ENCODE measurements at regions not wholly inside any gene's neighbourhood (a gene's known extent, or its start where the extent isn't known, plus 50 kb on each side); places are given as distances from the start of the nearest gene placed in this dataset.
"Not testable (repeated sequence)": the region's sequence is repeated elsewhere in the genome, so short reads cannot be mapped to it uniquely, and the experiment has no call there.

DNA sequence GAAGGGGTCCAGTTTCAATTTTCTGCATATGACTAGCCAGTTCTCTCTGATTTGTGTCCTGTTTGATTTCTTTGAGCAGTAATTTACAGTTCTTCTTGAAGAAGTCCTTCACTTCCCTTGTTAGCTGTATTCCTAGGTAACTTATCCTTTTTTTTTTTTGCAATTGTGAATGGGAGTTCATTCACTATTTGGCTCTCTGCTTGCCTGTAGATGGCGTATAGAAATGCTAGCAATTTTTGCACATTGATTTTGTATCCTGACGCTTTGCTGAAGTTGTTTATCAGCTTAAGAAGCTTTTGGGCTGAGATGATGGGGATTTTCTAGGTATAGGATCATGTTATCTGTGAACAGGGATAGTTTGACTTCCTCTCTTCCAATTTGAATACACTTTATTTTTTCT is 77.6 kb upstream of the NID2 start:
- Mint-ChIP-seq H3K27ac (no peak overlapping the region), H3K9me3 (peaks cover 6% of the 10 kb centered on the region), H3K27me3 (ENCODE audit: insufficient read depth) (peaks cover 7% of the 10 kb centered on the region), H3K36me3 (ENCODE audit: low read depth) (no peaks in the 10 kb centered on the region), H3K4me3 (no peak overlapping the region), H3K4me1 (no peaks in the 10 kb centered on the region)
- H3K4me3 ChIP-seq (ENCODE audit: low read length): no peak overlapping the region
- H3K36me3 ChIP-seq (ENCODE audit: control insufficient read depth, insufficient read depth, low read length): no peaks in the 10 kb centered on the region
- H3K27ac ChIP-seq (ENCODE audit: low read depth, low read length): no peak overlapping the region
- H3K9me3 ChIP-seq (ENCODE audit: control insufficient read depth, low read length): no peaks in the 10 kb centered on the region
- TF ChIP-seq, protein P1, sequence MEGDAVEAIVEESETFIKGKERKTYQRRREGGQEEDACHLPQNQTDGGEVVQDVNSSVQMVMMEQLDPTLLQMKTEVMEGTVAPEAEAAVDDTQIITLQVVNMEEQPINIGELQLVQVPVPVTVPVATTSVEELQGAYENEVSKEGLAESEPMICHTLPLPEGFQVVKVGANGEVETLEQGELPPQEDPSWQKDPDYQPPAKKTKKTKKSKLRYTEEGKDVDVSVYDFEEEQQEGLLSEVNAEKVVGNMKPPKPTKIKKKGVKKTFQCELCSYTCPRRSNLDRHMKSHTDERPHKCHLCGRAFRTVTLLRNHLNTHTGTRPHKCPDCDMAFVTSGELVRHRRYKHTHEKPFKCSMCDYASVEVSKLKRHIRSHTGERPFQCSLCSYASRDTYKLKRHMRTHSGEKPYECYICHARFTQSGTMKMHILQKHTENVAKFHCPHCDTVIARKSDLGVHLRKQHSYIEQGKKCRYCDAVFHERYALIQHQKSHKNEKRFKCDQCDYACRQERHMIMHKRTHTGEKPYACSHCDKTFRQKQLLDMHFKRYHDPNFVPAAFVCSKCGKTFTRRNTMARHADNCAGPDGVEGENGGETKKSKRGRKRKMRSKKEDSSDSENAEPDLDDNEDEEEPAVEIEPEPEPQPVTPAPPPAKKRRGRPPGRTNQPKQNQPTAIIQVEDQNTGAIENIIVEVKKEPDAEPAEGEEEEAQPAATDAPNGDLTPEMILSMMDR (conservative IDR thresholded peaks at IDR 0.05): no peak
- WGBS, 2 experiments (ENCODE audit: insufficient coverage in 1 of 2, insufficient read length in 1 of 2): 67 to 69% methylated on average over 1 to 2 of the region's 2 CpGs
- H3K4me1 ChIP-seq (ENCODE audit: control insufficient read depth, insufficient read depth, low read length): no peaks in the 10 kb centered on the region
- no peak for DNase-seq
- H3K27me3 ChIP-seq (ENCODE audit: control insufficient read depth, insufficient read depth, low read length, poor library complexity, severe bottlenecking): no peaks in the 10 kb centered on the region
- H3K9ac ChIP-seq (ENCODE audit: extremely low read depth, low read length, poor library complexity, severe bottlenecking): no peak overlapping the region

DNA sequence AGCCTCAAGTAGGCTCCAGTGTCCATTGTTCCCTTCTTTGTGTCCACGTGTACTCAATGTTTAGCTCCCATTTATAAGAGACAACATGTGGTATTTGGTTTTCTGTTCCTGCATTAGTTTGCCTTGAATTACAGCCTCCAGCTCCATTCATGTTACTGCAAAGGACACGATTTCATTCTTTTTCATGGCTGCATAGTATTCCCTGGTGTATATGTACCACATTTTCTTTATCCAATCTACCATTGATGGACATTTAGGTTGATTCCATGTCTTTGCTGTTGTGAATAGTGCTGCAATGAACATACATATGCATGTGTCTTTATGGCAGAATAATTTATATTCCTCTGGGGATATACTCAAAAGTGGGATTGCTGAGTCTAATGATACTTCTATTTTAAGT is 75.2 kb upstream of the NID2 start:
- H3K9ac ChIP-seq (ENCODE audit: extremely low read depth, low read length, poor library complexity, severe bottlenecking); H3K36me3 Mint-ChIP-seq (ENCODE audit: low read depth); H3K36me3 ChIP-seq (ENCODE audit: control insufficient read depth, insufficient read depth, low read length); H3K9me3 ChIP-seq (ENCODE audit: control insufficient read depth, low read length); H3K27ac ChIP-seq (ENCODE audit: low read depth, low read length); H3K27me3 ChIP-seq (ENCODE audit: control insufficient read depth, insufficient read depth, low read length, poor library complexity, severe bottlenecking); H3K4me3 Mint-ChIP-seq; H3K4me3 ChIP-seq (ENCODE audit: low read length); H3K27me3 Mint-ChIP-seq (ENCODE audit: insufficient read depth); H3K27ac Mint-ChIP-seq; H3K4me1 Mint-ChIP-seq; H3K4me1 ChIP-seq (ENCODE audit: control insufficient read depth, insufficient read depth, low read length); DNase-seq: not testable (repeated sequence)
- 90 to 100% methylated on average over 1 to 2 of the region's 2 CpGs for WGBS, 2 experiments (ENCODE audit: insufficient coverage in 1 of 2, insufficient read length in 1 of 2)
- peaks cover 11% of the 10 kb centered on the region for H3K9me3 Mint-ChIP-seq

DNA sequence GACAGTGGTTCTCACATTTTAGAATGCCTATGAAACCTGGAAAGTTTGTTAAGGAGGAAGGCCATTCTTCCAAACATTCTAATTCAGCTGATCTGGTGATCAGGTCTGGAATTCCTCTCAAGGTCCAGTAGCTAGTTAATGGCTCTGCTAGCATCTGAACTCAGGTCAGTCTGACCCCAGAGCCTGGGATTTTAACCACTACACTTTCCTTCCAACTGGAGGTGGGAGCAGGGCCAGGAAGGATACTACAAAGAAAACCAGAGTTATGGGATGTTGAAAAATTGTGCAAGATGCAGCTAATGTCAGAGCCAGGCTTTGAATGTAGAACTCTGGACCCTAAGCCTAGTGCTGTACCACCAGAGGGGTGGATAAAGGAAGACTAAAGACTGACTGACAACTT is 73.6 kb upstream of the NID2 start:
- DNase-seq: no peak
- H3K27me3 Mint-ChIP-seq (ENCODE audit: insufficient read depth): peaks cover 2% of the 10 kb centered on the region
- H3K9me3 ChIP-seq (ENCODE audit: control insufficient read depth, low read length): no peaks in the 10 kb centered on the region
- no peaks in the 10 kb centered on the region for H3K4me1 Mint-ChIP-seq
- no peak overlapping the region for H3K27ac ChIP-seq (ENCODE audit: low read depth, low read length)
- no peaks in the 10 kb centered on the region for H3K4me1 ChIP-seq (ENCODE audit: control insufficient read depth, insufficient read depth, low read length)
- no peaks in the 10 kb centered on the region for H3K36me3 ChIP-seq (ENCODE audit: control insufficient read depth, insufficient read depth, low read length)
- peaks cover 20% of the 10 kb centered on the region for H3K9me3 Mint-ChIP-seq
- H3K9ac ChIP-seq (ENCODE audit: extremely low read depth, low read length, poor library complexity, severe bottlenecking): no peak overlapping the region
- TF ChIP-seq, protein P1 (conservative IDR thresholded peaks at IDR 0.05): no peak
- H3K27me3 ChIP-seq (ENCODE audit: control insufficient read depth, insufficient read depth, low read length, poor library complexity, severe bottlenecking): no peaks in the 10 kb centered on the region
- H3K27ac Mint-ChIP-seq: no peak overlapping the region
- no peak overlapping the region for H3K4me3 Mint-ChIP-seq
- no peaks in the 10 kb centered on the region for H3K36me3 Mint-ChIP-seq (ENCODE audit: low read depth)
- H3K4me3 ChIP-seq (ENCODE audit: low read length): no peak overlapping the region

DNA sequence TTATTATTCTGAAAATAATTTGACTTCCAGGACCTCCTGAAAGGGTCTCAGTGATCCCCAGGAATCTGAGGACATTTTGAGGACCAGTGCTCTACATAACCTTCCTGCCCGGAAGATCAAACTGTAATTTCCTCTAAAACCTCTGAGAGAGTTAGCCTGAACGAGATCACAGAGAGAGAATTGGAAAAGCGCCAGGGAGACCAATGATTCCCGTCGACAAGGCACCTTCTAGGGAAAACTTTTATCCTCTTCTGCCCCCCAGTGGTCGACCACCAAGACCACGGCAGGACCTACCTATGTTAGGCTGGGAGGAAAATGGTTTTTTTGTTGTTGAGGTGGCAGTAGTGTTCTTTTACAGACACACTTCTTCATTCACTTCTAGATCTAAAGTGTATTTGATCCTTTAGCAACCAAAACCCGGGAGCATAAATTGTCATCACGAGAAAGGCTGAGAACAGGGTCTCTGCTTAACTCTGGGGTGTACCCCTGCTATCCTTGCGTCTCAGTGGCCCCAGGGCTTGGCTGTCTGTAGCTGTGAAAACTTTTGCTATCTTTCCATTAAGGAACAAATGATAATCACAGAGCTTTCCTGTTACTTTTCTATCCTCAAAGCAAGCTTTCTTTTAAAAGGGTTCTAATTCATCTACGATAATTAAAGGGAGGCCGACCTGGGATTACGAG is 62.9 kb upstream of the NID2 start:
- H3K9ac ChIP-seq (ENCODE audit: extremely low read depth, low read length, poor library complexity, severe bottlenecking): no peak overlapping the region
- no peaks in the 10 kb centered on the region for H3K36me3 ChIP-seq (ENCODE audit: control insufficient read depth, insufficient read depth, low read length)
- peaks cover 29% of the 10 kb centered on the region for H3K9me3 Mint-ChIP-seq
- H3K4me1 ChIP-seq (ENCODE audit: control insufficient read depth, insufficient read depth, low read length): no peaks in the 10 kb centered on the region
- no peaks in the 10 kb centered on the region for H3K27me3 ChIP-seq (ENCODE audit: control insufficient read depth, insufficient read depth, low read length, poor library complexity, severe bottlenecking)
- no peak overlapping the region for H3K4me3 ChIP-seq (ENCODE audit: low read length)
- peaks cover 4% of the 10 kb centered on the region for H3K4me1 Mint-ChIP-seq
- H3K9me3 ChIP-seq (ENCODE audit: control insufficient read depth, low read length): peaks cover 16% of the 10 kb centered on the region
- WGBS, 2 experiments (ENCODE audit: insufficient coverage in 1 of 2, insufficient read length in 1 of 2): 38 to 41% methylated on average over 11 of the region's 13 CpGs
- no peak overlapping the region for H3K4me3 Mint-ChIP-seq
- TF ChIP-seq, protein P1 (conservative IDR thresholded peaks at IDR 0.05): peak; percentile 89
- DNase-seq: peak; percentile 93
- H3K27ac ChIP-seq (ENCODE audit: low read depth, low read length): no peak overlapping the region
- peaks cover 2% of the 10 kb centered on the region for H3K36me3 Mint-ChIP-seq (ENCODE audit: low read depth)
- H3K27ac Mint-ChIP-seq: peak overlapping the region; percentile 49
- H3K27me3 Mint-ChIP-seq (ENCODE audit: insufficient read depth): peaks cover 3% of the 10 kb centered on the region

Measured in endodermal cell (in vitro differentiated cells).